ENCODE measurements at regions not wholly inside any gene's neighbourhood (a gene's known extent, or its start where the extent isn't known, plus 50 kb on each side); places are given as distances from the start of the nearest gene placed in this dataset.

DNA sequence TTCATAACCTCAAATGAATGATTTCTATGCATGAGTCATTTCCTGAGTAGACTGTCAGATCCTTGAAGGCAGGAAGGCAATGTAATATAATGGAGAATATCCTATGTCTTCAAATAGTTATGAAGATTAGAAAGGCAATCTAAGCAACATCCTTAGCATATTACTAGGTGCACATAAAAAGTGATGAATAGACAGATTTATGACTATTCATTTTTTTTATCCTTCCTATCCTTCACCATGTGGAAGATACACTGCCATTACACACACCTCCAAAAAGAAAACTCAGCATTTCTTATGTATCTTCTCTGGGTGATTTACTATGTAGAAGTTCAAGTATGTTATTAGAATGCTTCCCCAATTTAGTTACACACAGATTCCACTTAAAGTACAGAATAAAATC is 126.4 kb upstream of the MAF start:
- DNase-seq: no peak

DNA sequence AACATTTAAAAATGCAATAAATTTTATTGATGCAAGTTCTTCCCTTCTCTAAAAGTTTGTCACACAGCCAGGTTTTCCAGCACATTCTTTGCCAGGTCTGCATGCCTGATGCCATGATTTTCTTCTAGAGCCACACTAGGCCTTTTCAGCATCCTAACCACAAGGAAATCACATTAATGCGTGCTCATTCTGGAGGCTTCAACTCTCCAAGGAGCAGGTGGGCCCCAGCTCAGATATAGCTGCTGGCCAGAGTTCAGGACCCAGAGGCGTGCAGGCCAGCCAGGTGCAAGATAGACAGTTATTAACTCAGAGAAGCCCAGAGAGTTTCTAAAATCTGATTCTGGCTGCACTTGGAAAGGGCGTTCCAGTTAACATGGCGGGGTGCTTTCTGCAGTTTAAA is 124.5 kb upstream of the MAF start:
- DNase-seq: no peak

DNA sequence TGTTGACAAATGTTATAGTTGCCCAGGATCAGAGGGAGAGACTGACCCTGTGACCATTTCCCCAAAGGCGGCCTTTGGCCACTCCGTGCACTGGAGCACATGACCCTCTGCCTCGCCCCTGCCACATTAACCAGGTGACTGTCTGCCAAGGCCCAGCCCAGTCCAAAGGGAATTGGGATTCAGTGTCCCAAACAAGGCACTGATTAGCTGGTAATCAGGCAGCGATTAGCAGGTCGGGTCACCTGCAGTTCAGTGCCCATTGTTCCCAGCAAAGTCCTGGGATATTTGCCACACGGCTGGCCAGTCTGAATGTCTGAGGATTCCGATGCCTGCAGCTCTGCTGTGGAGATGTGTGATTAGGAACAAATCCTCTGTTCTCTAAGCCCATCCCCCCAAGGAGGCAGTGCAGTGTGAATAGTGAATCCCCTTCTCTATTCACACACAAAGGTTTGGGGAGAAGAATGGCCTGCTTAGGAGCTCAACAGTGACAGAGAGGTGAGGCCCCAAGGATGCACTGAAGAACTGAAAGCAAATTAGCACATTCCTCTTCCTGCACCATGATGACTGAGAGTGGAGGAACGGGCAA is 123.1 kb upstream of the MAF start:
- no peak for DNase-seq

DNA sequence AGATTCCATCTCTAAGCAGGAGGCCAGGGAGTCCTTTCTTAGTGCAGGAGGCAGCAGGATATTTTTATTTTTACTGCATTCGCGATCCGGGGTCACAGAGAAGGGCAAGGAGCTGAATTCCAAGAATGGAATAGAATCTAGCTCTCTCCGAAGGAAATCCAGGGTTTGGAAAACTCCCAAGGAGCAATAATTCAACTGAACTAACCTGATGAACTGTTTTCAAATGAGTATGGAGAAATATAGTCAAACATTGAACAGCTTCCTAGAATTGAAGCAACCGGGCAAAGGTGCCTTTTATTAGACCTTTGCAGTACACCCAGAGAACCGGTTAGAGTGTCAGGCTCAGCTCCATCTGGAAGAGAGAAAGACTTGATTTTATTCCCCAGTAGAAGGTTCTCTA is 120.7 kb upstream of the MAF start:
- no peak for DNase-seq

DNA sequence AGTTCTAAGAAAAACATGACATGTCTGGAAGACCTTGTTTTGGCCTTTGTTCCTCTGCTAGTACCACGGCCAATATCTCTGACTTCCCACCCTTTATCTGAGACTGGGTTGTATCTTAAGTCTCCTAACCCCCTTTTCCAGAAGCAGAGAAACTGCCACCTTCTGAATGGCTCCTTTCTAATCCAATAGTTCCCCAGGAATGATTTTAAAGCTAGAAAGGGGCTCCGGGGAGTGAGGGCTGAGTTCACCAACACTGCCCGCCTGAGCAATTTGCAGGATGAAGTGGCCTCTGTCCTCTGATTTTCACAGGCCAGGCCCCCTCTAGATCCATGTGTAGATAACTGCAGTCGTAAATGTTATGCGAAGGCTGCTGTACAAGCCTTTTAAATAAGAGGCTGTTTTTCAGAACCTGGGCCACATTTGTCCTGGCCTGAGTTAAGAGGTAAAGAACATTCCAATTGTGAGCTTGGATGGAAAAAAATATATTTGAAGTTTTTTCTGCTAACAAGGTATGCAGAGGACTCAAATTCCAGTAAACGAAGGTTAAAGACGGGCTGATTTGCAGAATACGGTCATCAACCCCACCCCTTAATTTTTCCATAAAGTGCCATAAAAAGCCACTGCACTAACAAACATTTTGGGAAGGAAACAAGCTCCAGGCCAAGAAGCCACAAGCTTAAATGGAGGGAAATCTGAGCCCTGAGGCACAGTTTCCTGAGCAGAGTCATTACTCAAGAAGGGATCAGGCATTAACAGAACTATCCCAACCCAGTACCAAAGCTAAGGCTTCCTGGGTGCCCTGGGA is 117.0 kb upstream of the MAF start:
- DNase-seq: no peak

DNA sequence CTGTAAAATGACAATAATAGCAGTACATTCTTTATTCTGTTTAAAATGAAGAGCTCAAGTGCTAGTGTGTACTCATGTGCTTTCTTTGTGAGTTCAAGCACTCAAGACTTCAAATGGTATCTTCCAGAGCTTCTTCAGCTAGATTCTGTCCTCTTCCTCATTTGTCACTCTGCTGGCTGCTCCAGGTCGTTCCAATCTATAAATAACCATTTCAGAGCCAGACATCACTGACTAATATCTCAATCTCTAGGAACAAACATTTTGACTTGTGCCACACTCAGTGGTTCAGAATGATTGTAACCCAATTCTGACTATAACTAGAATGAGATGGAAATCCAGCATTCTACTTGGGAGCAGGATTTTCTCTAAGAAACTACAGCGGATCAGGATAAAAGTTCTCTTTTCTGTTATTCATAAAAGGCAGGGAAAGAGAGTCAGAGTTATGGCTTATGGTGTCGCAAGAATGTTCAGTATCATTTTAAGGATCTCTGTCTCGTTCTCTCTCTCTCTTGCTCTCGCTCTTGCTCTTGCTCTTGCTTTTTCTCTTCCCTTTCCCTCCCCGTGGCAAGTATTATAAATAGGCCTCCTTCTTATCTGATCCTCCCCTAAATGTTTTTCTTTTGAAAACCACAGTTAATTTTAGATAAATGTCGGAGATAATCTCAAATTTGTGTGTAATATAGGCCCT is 116.3 kb upstream of the MAF start:
- no peak for DNase-seq

DNA sequence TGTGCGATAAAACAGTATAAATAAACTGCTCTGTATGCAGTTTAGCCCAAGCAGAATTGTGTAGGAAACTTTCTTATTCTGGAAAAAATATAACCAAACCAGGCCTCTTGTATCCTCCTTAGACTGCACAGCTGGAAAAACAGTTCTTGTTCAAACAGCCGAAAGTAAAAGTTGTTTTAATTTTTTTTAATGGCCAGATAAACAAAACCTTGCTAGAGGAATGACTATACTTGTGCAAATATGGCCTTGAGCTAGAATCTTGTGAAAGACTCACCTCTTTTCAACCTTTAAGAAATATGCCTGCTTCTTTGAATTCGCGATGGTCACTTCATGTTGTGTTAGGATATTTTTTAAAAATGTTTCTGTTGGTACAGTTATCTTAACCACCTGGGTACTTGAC is 114.5 kb upstream of the MAF start:
- no peak for DNase-seq

DNA sequence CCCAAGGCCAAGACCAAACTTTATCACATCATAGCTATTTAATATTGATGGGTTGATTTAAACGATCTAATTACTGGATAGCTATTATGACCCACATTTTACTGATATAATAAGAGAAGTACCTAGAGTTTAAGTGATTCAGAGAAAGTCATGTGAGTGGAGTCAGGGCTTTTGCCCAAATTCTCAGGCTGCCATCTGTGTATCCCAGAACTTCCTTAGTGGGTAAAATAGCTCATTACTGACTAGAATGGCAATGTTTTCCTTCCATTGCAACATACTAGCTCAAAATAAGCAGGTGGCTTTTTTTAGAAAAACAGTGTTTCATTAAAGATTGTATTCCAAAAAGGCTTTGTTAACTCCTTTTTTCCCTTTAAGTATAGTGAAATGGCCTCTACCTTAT is 113.9 kb upstream of the MAF start:
- no peak for DNase-seq

DNA sequence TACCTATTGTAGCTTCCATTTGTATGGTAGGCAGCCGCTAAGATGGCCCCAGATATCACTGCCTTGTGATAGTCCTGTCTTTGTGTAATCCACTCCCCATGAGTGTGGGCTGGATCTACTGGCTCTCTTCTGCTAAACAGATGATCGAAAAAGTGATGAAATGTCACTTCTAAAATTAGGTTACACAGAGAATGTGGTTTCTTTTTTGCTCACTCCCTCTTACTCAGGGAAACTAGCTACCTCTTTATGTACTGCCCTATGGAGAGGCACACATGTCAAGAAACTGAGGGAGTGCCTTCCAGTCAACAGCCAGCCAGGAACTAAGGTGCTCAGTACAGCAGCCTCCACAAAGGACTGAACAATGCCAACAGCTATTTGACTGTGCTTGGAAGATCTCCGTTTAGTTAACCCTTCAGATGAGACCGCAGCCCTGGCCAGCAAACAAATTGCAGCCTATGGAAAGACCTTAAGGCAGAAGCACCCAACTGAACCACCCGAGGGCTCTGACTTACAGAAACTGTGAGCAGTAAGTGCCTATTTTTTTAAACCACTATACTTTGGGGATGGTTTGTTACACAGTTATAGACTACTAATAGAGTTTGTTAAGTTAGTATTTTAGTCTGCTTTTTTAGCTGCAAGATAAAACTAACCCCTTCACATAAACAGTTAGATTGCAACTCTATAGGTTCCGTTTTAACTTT is 113.2 kb upstream of the MAF start:
- DNase-seq: no peak

DNA sequence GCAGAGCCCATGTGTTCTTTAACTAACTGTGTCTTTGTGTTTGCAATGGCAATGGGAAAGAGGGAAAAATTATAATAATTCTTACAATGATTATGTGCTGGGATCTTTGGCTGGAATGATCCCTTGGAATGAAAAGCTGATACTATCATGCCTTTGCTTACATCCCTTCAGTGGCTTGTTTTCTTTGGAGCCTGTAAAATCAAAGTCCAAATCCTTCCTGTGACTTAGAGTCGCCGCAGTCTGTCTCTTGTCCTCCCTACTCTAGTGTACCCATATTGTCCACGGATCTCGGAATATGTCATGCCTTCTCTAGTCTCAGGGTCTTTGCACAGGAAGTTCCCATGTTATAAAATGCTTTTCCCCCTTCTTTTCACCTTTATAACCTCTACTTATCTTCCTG is 111.7 kb upstream of the MAF start:
- DNase-seq: no peak

DNA sequence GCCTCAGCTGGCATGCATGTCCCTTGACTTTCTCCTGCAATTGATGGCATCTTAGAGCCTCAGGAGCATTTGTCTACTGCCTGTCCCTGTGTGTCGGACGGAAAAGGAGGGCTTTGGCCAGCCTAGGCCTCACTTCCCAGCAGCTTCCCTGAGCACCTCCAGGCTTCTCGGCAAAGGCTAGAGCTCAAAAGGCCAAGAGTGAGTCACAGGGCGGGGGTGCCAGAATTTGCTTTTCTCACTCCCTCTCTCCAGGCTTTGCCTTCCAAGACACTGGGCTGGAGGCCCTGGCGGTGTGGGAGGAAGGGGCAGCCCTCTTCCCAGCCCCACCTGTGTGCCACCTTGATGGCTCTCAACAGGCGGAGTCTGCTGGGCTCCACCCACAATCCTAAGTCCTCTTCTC is 107.3 kb upstream of the MAF start:
- DNase-seq: no peak

DNA sequence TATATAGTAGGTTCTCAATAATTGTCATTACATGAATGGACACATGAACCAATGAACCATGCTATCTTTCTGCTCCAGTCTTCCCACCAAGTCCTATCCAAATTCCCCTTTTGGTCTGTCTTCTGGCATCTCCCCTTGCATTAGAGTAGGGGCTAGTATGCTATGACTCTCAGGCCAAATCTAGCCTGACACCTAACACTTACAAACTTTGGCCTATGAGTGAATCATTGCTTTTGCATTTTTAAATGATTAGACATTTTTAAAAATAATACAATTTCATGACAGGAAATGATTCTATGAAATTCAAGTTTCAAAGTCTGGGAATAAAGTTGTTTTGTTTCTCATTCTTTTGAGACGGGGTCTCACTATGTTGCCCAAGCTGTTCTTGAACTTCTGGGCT is 102.5 kb upstream of the MAF start:
- DNase-seq: no peak

DNA sequence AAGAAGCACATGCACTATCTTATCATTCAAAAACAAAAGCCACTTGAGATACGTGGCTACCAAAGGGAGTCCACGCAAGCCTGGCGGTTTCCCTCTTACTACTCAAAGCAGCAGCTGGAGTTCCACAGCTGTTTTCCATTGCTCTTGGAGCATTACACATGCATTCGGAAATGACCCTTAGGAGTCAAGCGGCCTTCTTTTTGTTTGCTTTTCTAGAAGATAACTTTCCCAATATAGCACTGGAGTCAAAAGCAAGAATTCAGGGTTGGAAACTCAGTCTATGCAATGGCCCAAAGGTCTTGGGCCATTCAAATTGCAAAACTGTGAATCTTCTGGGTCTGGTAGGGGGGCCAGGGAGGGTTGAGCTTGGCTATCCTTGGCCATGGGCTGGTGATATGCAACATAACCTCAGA is 97.8 kb upstream of the MAF start:
- DNase-seq: no peak

DNA sequence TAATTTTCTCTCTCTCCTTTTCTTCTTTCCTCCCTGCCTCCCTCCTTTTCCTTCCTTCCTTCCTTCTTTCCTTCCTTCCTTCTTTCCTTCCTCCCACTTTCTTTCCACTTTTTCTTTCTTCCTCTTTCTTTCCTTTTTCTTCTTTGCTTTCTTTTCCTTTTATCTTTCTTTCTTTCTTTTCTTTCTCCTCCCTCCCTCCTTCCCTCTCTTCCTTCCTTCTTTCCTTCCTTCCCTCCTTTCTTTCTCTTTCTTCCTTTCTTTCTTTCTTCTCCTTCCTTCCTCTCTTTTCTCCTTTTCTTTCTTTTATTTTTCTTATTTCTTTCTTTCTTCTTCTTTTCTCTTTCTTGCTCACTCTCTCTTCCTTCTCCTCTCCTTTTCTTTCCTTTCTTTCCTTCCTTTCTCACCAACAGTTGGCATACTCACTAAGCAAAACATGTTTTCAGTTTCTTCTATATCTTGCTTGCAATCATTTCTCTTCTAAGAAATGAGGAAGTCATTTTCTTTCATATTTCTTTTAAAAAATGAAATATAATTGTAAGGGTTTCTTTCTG is 97.1 kb upstream of the MAF start:
- DNase-seq: no peak

DNA sequence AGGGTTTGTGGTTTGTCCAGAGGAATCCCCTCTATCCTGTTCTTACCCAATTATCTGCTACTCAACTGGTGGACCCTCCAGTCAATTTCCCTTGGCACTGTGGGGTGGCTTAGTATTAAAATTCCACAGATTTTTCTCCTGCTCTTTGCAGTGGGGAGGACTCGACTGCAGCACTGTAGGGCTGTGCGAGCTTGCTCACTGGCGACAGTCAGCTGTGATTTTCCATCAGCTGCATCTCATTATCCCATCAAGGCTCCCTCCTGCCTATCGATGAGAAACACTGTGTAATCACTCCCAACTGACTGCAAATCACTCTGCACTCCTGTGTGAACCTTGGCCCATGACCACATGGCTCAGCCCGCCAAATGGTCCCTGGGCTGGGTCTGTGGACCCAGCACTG is 90.5 kb upstream of the MAF start:
- no peak for DNase-seq

DNA sequence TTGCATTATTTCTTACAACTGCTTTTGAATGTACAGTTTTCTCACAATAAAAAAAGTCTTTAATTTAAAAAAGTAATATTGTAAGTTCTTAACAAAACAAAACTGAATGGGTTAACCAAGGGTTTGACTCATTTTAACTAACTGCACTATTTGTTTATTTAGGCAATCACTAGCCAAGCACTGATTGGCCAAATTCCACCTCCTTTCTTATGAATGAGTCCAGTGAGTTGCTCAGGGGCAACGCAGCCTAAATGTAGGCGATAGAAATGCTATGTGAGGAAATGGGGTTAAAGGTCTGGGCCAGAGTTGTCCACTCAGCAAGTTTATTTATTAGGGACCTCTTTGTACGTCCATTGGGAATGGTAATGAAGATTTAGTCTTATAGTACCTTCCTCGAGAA is 89.6 kb upstream of the MAF start:
- no peak for DNase-seq

DNA sequence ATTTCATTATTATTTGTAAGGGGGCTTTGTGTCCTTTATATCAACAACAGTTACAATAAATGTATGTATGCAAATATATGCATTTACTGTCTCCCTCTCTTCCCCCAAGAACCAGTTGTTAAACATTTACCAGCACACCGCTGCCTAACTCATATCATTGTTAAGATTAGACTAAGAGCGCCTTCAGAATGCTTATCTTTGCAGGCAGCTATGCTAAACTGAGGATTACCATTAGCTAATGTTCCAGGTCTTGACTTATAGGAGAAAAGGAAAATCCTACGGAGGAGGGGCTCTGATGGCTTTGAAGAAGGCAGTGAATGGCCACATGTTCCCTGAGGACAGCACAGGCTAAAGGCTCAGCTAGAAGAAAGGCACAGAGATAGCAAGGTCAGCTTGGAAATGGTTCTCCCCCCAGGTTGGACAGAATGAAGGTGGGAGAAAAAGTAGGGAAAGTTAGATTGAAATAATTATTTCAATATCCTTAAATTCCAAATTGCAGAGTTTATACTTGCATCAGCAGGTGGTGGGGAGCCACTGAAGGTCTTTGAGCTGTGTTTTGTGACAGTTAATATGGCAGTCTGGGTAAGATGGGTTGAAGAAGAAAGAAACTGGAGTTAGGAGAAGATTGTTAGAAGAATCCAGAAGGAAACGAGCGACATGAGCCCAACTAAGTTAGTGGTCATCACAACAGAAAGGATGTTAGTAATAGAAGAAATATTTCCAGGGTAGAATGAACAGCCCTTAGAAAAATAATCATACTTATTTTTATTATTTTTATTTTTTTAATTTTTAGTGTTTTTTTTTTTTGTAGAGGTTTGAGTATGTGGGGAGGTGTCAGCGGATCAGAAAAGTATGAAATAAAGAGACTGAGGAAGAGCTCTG is 87.0 kb upstream of the MAF start:
- no peak for DNase-seq

DNA sequence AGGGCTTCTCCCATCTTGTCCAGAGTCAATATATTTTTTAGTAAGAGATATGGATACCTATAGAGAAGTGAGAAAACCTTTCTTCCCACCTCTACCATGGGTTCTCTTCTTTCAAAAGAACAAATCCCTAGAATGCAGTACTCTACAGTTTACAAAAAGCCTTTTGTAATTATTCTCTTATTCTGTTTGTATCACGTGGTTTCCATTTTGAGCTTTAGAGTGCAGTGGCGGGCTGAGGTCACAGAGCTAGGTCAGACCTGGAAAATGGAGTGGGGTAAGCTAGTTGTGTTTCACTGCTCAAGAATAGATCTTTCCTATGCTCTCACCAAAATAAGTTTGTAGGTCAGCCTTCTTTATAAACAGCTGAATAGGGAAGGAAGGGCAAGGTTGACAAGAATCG is 85.3 kb upstream of the MAF start:
- no peak for DNase-seq

DNA sequence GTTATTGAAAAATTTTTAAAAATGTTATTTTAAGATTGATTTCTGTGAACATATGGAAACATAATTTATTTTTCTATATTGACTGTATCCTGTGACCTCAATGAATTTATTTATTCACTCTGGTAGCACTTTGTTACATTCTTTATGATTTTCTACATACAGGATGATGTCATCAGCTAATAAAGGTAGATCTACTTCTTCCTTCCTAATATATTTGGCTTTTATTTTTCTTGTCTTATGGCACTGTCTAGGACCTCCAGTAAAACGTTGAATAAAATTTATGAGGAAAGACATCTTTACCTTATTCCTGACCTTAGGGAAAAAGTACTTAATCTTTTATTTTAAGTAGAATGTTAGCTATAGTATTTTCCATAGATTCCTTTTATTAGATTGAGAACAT is 78.8 kb upstream of the MAF start:
- DNase-seq: no peak

DNA sequence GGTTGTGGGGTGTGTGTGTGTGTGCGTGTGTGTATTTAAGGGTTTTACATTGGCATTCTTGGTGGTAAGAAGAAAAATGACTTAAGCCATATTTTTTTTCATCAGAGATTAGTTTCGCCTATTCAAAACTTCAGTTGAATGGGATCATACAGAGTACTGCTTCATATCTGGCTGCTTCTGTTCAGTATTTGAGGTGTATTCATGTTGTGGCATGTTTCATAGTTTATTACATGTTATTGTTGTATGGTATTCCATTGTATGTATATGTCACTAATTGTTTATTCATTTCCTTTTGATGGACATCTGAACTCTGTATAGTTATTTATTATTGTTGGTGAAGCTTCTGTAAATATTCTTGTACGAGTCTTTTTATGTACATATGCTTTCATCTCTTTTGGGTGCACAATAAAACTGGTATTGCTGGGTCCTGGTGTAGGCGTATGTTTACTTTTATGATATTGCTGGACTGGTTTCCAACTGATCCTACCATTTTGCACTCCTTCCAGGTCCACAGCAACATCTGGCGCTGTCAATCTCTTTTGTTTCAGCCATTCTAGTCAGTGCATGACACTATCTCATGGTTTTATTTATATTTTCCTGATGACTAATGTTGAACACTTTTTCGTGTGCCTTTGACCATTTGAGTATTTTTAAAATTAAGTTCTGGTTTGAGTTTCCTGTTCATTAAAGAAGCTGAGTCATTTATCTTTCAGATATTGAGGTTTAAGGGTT is 77.4 kb upstream of the MAF start:
- no peak for DNase-seq

DNA sequence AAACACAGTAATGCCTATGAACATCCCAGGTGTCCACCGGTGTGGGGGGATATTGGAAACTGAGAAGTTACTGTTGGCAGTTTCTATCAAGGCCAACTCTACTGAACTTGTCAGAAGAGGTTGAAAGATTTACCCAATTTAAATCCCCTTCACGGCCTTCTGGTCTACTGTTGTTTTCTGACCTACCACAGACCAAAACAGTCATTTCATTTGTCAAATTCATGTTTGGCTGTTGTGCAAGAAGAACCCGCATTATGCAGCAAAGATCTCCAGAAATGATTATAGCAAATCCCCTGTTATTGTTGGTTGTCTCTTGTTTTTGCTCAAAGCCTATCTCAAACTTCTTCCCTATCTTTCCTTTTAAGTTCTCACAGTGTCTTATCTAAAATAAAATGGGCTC is 73.1 kb upstream of the MAF start:
- no peak for DNase-seq

DNA sequence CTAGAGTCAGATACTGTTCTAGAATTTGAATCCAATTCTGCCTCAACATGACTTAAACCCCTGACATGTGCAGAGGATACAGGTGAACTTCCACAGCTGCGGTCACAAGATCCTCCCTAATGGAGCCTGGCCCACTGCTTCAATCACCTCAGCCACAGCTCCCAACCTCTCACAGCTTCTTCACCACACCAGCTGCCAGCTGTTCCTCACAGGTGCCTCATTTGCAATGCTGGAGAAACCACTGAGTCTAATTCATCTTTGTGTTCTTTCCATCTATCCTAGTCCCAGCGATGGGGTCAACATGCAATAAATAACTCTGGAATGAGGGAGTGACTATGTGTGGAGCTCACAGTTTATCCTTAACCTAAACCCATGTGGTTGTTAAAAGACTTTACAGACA is 72.0 kb upstream of the MAF start:
- no peak for DNase-seq
